CD4-positive, alpha-beta memory T cell (primary cell): ENCODE measurements at regions not wholly inside any gene's neighbourhood (a gene's known extent, or its start where the extent isn't known, plus 50 kb on each side); places are given as distances from the start of the nearest gene placed in this dataset.
"Not testable (repeated sequence)": the region's sequence is repeated elsewhere in the genome, so short reads cannot be mapped to it uniquely, and the experiment has no call there.

ENCODE experiments used
- CTCF ChIA-PET: fragments of 350-600 bp; sonication (Branson Sonifier 250); formaldehyde crosslinking; loops from one replicate; lab custom pipeline; 2021; ENCODE audit warnings: inconsistent platforms; ENCODE audit not compliant: partially characterized antibody; lab: Charles Lee
- POLR2A ChIA-PET: fragments of 350-600 bp; sonication (Branson Sonifier 250); formaldehyde crosslinking; loops from one replicate; lab custom pipeline; 2021; ENCODE audit not compliant: partially characterized antibody; lab: Charles Lee
- DNase-seq, 5 donors: peaks; one replicate each; pipeline versions ENCODE4 v3.0.0 to v3.0.0-alpha.2; 2020 to 2022; ENCODE audit warnings: mixed read lengths in 1 of 5
- H3K27ac ChIP-seq: one replicate; pipeline ENCODE4 v1.7.0; 2013; ENCODE audit warnings: low read depth, low read length
- H3K27me3 ChIP-seq: 2 replicates; pipeline ENCODE4 v1.7.0; 2013; ENCODE audit warnings: mild to moderate bottlenecking, low read length, moderate library complexity; ENCODE audit not compliant: insufficient read depth
- H3K36me3 ChIP-seq: 2 replicates; pipeline ENCODE4 v1.7.0; 2013; ENCODE audit warnings: mild to moderate bottlenecking, low read length, moderate library complexity; ENCODE audit not compliant: insufficient read depth
- H3K4me1 ChIP-seq: 2 replicates; pipeline ENCODE4 v1.7.0; 2013; ENCODE audit warnings: mild to moderate bottlenecking, low read length, moderate library complexity; ENCODE audit not compliant: insufficient read depth
- H3K4me3 ChIP-seq, 2 donors: one replicate each; pipeline ENCODE4 v1.7.0; 2013; ENCODE audit warnings: low read length in 2 of 2, mild to moderate bottlenecking in 1 of 2
- H3K9me3 ChIP-seq, 2 donors: one replicate each; pipeline ENCODE4 v1.7.0; 2013; ENCODE audit warnings: low read length in 2 of 2, control low read depth in 1 of 2; ENCODE audit not compliant: control insufficient read depth in 1 of 2
- H3K27ac Mint-ChIP-seq, 7 donors: one replicate each; pipeline ENCODE4 v1.8.0; 2020 to 2021; ENCODE audit warnings: mixed read lengths in 7 of 7, mild to moderate bottlenecking in 6 of 7, inconsistent platforms in 3 of 7, moderate library complexity in 3 of 7
- H3K27me3 Mint-ChIP-seq, 2 donors: one replicate each; pipeline ENCODE4 v1.8.0; 2020 to 2021; ENCODE audit warnings: mixed read lengths in 2 of 2
- H3K36me3 Mint-ChIP-seq, 2 donors: one replicate each; pipeline ENCODE4 v1.8.0; 2020 to 2021; ENCODE audit warnings: mixed read lengths in 2 of 2, inconsistent platforms in 1 of 2, mild to moderate bottlenecking in 1 of 2
- H3K4me1 Mint-ChIP-seq, 4 donors: one replicate each; pipeline ENCODE4 v1.8.0; 2020 to 2021; ENCODE audit warnings: mixed read lengths in 4 of 4, mild to moderate bottlenecking in 1 of 4
- H3K4me3 Mint-ChIP-seq, 8 donors: one replicate each; pipeline ENCODE4 v1.8.0; 2020 to 2021; ENCODE audit warnings: mixed read lengths in 8 of 8, mild to moderate bottlenecking in 7 of 8, moderate library complexity in 6 of 8, inconsistent platforms in 3 of 8
- H3K9me3 Mint-ChIP-seq, 8 donors: one replicate each; pipeline ENCODE4 v1.8.0; 2020 to 2021; ENCODE audit warnings: mixed read lengths in 8 of 8, mild to moderate bottlenecking in 5 of 8, inconsistent platforms in 3 of 8, moderate library complexity in 1 of 8
- intact Hi-C: fragments of 100-400 bp; cut with micrococcal nuclease; formaldehyde crosslinking; loops from one replicate; pipeline ENCODE4 v1.15.1; 2023

DNA sequence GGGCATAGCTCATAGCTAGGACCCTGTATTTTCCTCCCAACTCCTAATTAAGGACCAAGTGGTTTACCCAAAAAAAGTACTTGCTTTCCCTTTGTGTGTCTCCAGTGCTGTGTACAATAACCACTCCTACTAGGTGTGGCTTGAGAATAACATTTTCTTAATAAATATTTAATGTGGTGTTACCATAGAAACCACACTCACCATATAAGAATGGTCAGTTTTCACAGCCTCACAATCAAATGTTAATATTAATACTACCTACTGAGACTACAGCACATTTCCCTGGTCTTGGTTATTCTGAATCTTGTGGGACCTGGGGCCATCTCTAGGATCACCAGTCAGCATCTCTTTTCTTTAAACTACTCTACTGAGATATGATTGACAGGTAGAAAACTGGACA lies 83.5 kb upstream of the BCAR3 start:
- Histone ChIP-seq H3K9me3 (no peaks in the 10 kb centered on the region), H3K36me3 (no peaks in the 10 kb centered on the region), H3K4me3 (no peak overlapping the region), H3K4me1 (no peaks in the 10 kb centered on the region), H3K27me3 (no peaks in the 10 kb centered on the region), H3K27ac (no peak overlapping the region)
- intact Hi-C loops: no loop called here
- ChIA-PET POLR2A (no interaction called here), CTCF (no interaction called here)
- no peak overlapping the region for H3K27ac Mint-ChIP-seq
- no peak overlapping the region for H3K4me3 Mint-ChIP-seq
- no peak for DNase-seq
- peaks cover 0 to 2% (median 0%) of the 10 kb centered on the region in 8 donors for H3K9me3 Mint-ChIP-seq
- peaks cover 8 to 15% (median 10%) of the 10 kb centered on the region in 4 donors for H3K4me1 Mint-ChIP-seq
- H3K27me3 Mint-ChIP-seq: no peaks in the 10 kb centered on the region
- H3K36me3 Mint-ChIP-seq: no peaks in the 10 kb centered on the region

GRCh38 chr1:93764366-93764750 lies 82.7 kb upstream of the BCAR3 start:
- H3K36me3 Mint-ChIP-seq: no peaks in the 10 kb centered on the region
- no peak overlapping the region for H3K4me3 Mint-ChIP-seq
- POLR2A ChIA-PET: no interaction called here
- no peak overlapping the region for H3K4me3 ChIP-seq
- intact Hi-C loops: no loop called here
- H3K9me3 Mint-ChIP-seq: peaks cover 0 to 2% (median 0%) of the 10 kb centered on the region in 8 donors
- peaks cover 8 to 15% (median 10%) of the 10 kb centered on the region in 4 donors for H3K4me1 Mint-ChIP-seq
- H3K9me3 ChIP-seq: no peaks in the 10 kb centered on the region
- DNase-seq: no peak
- H3K27ac ChIP-seq: no peak overlapping the region
- no peaks in the 10 kb centered on the region for H3K36me3 ChIP-seq
- H3K27me3 ChIP-seq: no peaks in the 10 kb centered on the region
- no peaks in the 10 kb centered on the region for H3K4me1 ChIP-seq
- no peak overlapping the region for H3K27ac Mint-ChIP-seq
- CTCF ChIA-PET: no interaction called here
- no peaks in the 10 kb centered on the region for H3K27me3 Mint-ChIP-seq

GRCh38 chr1:93763704-93764365 lies 82.2 kb upstream of the BCAR3 start:
- Mint-ChIP-seq H3K27me3 (no peaks in the 10 kb centered on the region), H3K9me3 (peaks cover 0 to 2% (median 0%) of the 10 kb centered on the region in 8 donors), H3K4me3 (no peak overlapping the region), H3K4me1 (peaks cover 10 to 20% (median 11%) of the 10 kb centered on the region in 4 donors), H3K27ac (peak overlapping the region in 1 of 7 donors; percentile 3), H3K36me3 (no peaks in the 10 kb centered on the region)
- no peak overlapping the region for H3K27ac ChIP-seq
- H3K9me3 ChIP-seq: no peaks in the 10 kb centered on the region
- H3K4me1 ChIP-seq: no peaks in the 10 kb centered on the region
- ChIA-PET CTCF (no interaction called here), POLR2A (no interaction called here)
- no peaks in the 10 kb centered on the region for H3K36me3 ChIP-seq
- intact Hi-C loops: no loop called here
- no peak for DNase-seq
- H3K4me3 ChIP-seq: no peak overlapping the region
- H3K27me3 ChIP-seq: no peaks in the 10 kb centered on the region

GRCh38 chr1:93758842-93759515 lies 77.3 kb upstream of the BCAR3 start:
- Histone ChIP-seq H3K27me3 (no peaks in the 10 kb centered on the region), H3K36me3 (no peaks in the 10 kb centered on the region), H3K4me3 (no peak overlapping the region), H3K9me3 (no peaks in the 10 kb centered on the region), H3K4me1 (no peaks in the 10 kb centered on the region), H3K27ac (no peak overlapping the region)
- Mint-ChIP-seq H3K27me3 (no peaks in the 10 kb centered on the region), H3K36me3 (no peaks in the 10 kb centered on the region), H3K4me1 (peaks cover 0 to 9% (median 4%) of the 10 kb centered on the region in 4 donors), H3K9me3 (peaks cover 0 to 2% (median 0%) of the 10 kb centered on the region in 8 donors), H3K27ac (no peak overlapping the region), H3K4me3 (no peak overlapping the region)
- POLR2A ChIA-PET: no interaction called here
- intact Hi-C loops: no loop called here
- CTCF ChIA-PET: no interaction called here
- DNase-seq: no peak

GRCh38 chr1:93757256-93758036 lies 75.8 kb upstream of the BCAR3 start:
- no peak for DNase-seq
- Mint-ChIP-seq H3K4me3 (no peak overlapping the region), H3K36me3 (no peaks in the 10 kb centered on the region), H3K27ac (peak overlapping the region in 1 of 7 donors; percentile 30), H3K4me1 (peaks cover 0 to 9% (median 4%) of the 10 kb centered on the region in 4 donors), H3K9me3 (no peaks in the 10 kb centered on the region), H3K27me3 (no peaks in the 10 kb centered on the region)
- no peaks in the 10 kb centered on the region for H3K27me3 ChIP-seq
- no peaks in the 10 kb centered on the region for H3K36me3 ChIP-seq
- CTCF ChIA-PET: no interaction called here
- no peaks in the 10 kb centered on the region for H3K9me3 ChIP-seq
- no peaks in the 10 kb centered on the region for H3K4me1 ChIP-seq
- intact Hi-C loops: no loop called here
- no peak overlapping the region for H3K4me3 ChIP-seq
- POLR2A ChIA-PET: no interaction called here
- H3K27ac ChIP-seq: no peak overlapping the region

GRCh38 chr1:93756657-93757056 lies 75.0 kb upstream of the BCAR3 start:
- Histone ChIP-seq H3K36me3 (no peaks in the 10 kb centered on the region), H3K4me3 (no peak overlapping the region), H3K4me1 (no peaks in the 10 kb centered on the region), H3K9me3 (no peaks in the 10 kb centered on the region), H3K27ac (no peak overlapping the region), H3K27me3 (no peaks in the 10 kb centered on the region)
- ChIA-PET POLR2A (no interaction called here), CTCF (no interaction called here)
- Mint-ChIP-seq H3K27me3 (no peaks in the 10 kb centered on the region), H3K4me3 (no peak overlapping the region), H3K27ac (no peak overlapping the region), H3K36me3 (no peaks in the 10 kb centered on the region), H3K4me1 (peaks cover 0 to 9% (median 4%) of the 10 kb centered on the region in 4 donors), H3K9me3 (no peaks in the 10 kb centered on the region)
- intact Hi-C loops: no loop called here
- DNase-seq: no peak

GRCh38 chr1:93755251-93755715 lies 73.6 kb upstream of the BCAR3 start:
- DNase-seq, H3K36me3 Mint-ChIP-seq, H3K27me3 ChIP-seq, H3K27ac Mint-ChIP-seq, H3K4me3 Mint-ChIP-seq, H3K27ac ChIP-seq, H3K9me3 Mint-ChIP-seq, intact Hi-C loops, POLR2A ChIA-PET, H3K4me3 ChIP-seq, H3K4me1 Mint-ChIP-seq, H3K27me3 Mint-ChIP-seq, H3K36me3 ChIP-seq, H3K4me1 ChIP-seq, H3K9me3 ChIP-seq: not testable (repeated sequence)
- CTCF ChIA-PET: interaction anchor here (0.5 to 1.2 kb wide), 2 partner anchors 11 to 357 kb away, joined by 3 read pairs; no protein-coding TSS in a partner anchor
